Dedifferentiated amniotic fluid mesenchymal stem cell (primary cell): ENCODE measurements at regions not wholly inside any gene's neighbourhood (a gene's known extent, or its start where the extent isn't known, plus 50 kb on each side); places are given as distances from the start of the nearest gene placed in this dataset.
A peak's percentile ranks its signal among the peaks of the same experiment; 100 is the strongest.

Source experiments
- DNase-seq: peaks from one replicate; pipeline ENCODE4 v3.0.0-alpha.2; 2016; ENCODE audit errors: extremely low spot score

DNA sequence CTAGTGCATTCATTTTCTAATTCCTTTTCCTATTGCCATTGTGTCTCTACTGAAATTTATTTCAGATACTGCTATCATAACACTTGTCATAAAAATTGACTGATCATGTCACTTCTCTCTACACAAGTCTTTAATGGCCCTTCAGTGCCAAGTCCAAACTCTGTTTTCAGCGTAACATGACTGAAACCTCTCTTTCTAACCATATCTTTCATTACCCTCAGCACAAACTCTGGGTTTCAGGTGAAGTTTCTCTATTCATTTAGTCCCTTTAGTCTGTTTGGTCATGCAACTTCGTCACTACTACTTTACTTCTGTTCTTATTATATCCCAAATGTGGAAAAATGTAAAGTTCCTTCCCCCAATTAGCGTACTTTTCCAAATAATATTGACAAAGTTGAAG is 234.9 kb downstream of the OGFRL1 start:
- DNase-seq: no peak

DNA sequence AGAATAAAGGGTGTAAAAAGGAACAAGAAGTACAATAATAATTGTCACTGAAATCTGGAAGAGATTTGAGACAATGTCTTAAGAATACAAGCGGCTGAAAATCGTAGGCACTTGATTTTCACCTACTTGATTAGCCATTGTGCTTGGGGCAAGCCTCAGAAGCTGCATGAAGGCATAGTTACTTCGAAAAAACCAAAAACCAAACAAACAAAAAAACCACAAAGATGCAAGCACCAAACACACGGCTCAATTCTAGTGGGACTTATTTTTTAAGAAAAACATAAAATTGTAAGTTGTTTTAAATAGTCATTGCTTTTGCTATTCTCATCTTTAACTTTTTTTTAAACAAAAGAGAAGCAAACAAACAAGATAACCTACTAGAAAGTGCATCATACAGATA is 235.6 kb downstream of the OGFRL1 start:
- no peak for DNase-seq

DNA sequence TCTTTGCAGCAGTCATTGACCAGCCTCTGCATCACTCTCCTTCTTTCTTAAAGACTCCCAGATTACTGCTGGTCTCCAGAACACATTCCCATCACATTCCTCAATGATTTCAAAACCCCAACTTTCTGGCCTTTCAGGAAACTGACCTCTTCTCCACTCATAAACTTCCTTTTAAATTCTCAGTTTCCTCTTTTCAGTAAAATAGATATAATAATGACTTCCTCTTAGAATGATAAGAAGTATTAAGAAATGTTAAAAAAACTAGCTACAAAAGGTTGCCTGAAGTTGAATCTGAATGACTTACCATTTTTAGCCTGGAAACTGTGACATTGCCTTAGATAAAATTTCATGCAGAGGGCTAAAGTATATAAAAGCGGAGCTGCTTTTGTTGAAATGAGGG is 239.3 kb downstream of the OGFRL1 start:
- DNase-seq: no peak

DNA sequence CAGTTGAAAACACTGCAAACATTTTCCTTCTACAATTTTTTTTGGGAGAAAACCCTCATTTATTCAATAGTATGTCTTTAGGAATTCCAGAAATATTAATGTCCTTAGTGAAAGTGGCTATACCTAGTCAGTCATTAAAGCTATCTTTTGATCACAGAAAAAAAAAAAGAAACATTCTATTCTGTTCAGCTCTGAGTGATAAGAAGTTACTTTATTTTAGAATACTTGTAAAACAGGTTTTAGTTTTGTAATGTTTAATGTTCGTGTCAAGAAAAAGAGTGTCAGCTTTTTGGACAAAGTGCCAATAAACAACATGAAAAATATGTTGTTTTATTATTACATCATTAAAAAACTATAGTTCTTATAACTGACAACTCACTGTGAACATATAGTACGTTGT is 240.4 kb downstream of the OGFRL1 start:
- DNase-seq: no peak

DNA sequence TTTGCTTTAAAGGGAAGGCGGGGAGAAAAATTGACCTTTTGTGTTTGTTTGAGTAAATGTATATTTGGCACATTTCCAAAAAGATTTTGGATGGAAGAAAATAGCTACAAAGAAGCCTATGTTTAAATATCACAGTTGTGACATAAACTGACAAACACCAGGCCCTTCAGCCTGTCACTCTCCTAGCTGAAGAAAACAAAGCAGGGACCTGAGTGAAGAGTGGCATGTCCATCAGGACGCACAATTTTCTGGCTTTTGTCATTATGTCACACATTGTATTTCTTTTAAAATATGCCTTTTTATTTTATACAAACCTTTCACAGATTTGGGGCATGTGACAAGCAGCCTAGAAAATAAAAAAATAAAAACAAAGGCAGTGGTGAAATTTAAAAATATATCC is 241.2 kb downstream of the OGFRL1 start:
- DNase-seq: no peak

DNA sequence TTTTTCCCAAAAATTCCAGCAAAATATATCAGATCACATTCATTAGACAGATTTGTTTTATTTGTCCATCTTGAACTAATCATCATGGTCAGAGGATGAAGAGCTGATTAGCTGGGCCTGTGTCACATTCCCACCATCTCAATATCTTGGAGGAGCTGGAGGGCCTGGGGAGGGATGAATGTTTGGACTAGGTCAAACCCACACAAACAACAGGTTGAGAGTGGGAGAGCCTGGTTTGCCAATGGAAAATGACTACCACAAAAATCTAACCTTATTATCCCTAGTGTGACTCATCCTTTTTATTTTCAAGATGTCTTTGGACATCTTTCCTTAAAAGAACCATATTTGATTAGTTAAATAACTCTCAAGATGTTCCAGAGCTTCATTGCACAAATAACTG is 242.4 kb downstream of the OGFRL1 start:
- no peak for DNase-seq

DNA sequence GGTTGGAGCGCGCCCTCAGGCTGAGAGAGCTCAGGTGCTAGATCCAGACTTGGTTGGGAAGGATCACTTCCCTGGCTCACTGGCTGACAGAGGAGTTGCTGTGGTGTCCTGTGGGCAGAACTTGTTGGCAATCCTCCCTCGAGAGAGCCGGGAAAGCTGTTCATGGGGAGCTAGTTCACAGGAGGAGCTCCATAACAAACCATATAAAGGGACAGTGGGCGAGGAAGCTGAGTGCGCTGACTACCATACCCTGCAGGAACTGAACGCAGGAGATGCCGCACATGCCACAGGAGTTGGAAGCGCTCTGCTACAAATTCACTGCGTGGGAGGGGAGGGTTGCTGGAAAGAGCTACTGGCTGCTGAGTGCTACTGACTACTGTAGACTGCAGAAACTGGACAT is 243.2 kb downstream of the OGFRL1 start:
- no peak for DNase-seq

DNA sequence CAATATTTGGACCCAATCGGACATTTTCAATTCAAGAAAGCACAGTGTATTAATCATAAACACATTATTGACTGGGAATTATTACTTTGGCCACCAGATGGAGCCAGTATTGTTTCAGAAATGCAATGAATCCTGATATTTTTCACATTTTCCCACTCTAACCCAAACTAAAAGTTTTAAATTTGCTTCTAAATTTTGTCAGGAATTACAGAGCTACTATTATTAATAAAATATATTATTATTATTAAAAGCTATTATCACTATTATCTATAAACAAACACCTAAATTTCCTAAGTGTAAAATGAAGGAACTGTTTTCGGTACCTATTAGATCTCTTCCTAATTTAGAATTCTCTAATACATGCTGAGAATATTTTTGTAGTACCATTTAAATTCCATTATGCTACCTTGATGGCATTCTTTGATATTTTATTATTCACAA is 245.3 kb downstream of the OGFRL1 start:
- DNase-seq: peak; percentile 35

DNA sequence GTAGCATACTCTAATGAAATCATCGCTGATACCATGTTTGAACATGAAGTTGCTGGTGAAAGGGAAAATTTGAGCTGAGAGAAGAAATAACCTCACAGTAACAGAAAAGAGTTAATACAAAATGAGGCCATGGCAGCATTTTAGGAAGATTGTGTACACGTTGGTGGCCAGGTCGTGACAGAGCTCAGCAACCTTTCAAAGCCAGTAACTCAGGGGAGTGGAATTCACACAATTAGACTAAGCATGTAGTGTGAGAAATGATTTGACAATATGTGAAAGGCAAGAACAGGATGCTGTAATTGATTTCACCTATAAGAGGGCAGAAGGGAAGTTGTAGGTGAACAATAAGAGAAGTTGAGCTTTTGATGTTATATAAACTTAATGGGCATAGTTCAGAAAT is 246.3 kb downstream of the OGFRL1 start:
- DNase-seq: no peak

DNA sequence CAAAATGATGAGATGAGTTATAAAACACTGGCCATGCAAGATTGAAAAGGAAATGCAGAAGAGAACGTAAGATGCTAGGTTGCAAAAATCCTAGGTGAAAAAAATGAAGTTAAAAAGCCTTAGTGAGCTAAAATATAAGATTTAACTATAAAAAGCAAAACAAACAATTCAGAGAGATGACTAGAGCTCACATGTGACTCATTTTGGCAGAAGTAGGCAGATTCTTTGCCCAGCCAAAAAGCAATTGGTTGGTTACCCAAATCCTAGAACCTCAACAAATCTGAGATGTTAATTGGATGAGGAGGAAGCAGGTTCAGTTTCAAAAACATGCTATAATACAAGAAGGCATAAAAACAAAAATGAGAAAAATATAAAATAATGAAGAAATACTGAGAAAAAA is 249.1 kb downstream of the OGFRL1 start:
- DNase-seq: peak; percentile 49

DNA sequence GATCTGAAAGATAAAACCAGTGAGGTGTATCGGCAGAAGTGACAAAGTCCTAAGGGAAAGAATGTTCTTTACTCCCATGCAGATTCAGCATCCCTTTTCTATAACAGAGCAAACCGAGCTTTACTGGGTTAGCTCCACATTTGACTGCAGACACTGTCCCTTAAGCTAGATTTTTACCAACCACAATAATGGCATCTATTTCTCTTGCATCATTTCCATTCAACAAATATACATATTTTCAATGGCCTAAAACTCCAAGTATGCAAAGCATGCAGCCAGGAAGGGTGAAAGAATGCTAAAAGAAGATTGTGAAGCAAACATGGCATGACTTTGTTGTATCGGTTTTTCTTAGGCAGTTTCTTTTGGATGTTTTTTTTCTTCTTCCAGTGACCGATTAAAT is 255.4 kb downstream of the OGFRL1 start:
- DNase-seq: peak; percentile 73

DNA sequence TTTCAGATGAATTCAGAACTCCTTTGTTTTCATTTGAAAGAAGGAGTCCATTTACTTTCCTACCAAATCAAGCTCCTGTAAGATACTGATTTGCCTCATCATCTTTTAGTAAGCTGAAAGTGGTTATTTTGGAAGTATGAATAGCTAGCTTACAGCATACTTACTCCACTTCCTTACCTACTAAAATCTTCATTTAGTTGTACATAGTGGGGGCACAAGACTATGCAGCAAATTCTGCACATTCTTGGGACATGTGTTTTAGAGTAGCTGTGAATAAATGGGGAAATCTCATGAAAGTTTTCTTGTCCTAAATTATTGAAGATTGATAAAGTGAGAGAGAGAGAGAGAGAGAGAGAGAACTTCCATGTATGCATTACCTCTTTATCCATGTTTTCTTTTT is 256.3 kb downstream of the OGFRL1 start:
- no peak for DNase-seq

DNA sequence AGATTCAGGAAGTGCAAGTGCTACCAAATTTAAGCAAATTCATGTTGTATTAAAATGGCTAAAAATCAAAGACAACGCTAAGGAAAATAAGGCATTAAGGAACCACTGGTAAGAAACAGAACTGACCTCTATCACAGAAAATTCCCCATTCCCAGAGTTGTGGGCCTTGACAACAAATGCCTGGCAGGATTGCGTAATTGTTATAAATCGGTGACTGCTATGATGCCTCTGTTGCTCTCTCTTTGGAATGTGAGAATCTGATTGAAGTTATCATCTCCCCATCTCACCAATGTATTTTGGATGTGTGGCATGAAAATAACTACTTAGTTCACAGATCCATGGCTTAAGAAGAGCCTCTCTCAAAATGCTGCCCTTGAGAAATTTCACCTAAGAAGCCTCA is 257.3 kb downstream of the OGFRL1 start:
- no peak for DNase-seq

DNA sequence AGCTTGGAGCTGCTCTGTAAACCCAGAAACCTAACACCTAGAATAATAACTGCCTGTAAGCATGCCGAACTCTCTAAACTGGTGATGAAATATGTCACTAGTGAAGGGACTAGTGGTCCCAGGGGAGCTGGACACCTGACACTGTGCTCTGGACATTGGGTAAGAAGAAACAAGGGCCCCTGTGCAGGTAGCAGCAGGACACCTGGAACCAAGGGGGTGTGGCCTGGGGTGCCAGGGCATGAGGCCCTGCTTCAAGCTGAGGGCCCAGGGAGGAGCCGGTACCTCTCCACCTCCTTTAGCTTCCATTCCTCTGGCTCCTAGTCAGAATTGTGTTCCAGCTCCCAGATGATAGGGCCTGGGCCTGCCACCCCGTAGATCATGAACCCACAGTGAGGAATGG is 263.2 kb downstream of the OGFRL1 start:
- DNase-seq: no peak

DNA sequence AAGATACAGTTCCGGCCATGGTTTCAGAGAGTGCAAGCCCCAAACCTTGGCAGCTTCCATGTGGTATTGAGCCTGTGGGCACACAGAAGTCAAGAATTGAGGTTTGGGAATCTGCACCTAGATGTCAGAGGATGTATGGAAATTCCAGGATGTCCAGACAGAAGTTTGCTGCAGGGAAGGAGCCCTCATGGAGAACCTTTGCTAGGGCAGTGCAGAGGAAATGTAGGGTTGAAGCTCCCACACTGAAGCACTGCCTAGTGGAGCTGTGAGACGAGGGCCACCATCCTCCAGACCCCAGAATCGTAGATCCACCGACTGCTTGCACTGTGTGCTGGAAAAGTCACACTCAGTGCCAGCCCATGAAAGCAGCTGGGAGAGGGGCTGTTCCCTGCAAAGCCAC is 267.5 kb downstream of the OGFRL1 start:
- DNase-seq: no peak

DNA sequence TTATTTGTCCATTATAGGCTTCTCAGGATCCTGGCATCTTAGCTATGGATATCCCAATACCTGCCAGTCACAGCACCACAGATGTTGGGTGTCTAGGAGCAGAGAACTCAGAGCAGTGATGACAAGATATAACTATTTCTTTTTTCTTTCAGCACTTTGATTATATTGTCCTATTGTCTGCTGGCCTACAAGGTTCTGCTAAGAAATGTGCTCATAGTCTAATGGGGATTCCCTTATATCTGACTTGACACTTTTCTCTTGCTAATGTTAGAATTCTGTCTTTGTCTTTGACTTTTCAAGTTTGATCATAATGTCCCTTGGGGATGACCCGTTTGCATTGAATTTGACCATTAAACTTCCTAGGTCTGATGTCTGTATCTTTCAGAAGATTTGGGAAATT is 270.4 kb downstream of the OGFRL1 start:
- no peak for DNase-seq

DNA sequence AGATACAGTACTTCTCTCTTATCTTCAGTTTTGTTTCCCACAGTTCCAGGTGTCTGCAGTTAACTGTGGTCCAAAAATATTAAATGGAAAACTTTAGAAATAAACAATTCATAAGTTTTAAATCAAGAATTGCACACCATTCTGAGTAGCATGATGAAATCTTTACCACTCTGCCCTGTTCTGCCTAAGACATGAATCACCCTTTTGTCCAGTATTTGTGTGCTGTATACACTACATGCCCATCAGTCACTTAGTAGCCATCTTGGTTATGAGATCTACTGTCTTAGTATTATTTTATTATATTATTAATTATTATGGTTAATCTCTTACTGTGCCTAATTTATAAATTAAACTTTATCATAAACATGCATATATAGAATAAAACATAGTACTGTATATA is 279.0 kb downstream of the OGFRL1 start:
- DNase-seq: no peak

DNA sequence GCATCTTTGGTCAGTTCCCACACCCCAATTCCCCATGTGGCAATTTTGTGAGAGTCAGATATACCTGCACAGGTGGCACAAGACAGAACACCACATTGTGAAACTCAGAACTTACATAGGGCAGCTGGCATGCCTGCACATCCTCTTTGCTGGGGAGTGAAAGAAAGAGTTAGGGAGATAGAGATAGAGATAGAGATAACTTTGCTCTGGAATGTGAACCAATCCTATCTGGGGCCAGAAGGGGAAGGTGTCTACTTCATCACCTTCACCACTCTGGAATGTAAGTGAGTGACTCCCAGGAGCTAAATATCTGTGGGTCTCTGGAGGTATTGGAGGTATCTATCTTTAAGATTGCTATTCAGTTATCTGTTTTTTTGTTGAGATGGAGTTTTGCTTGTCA is 289.2 kb downstream of the OGFRL1 start:
- no peak for DNase-seq

DNA sequence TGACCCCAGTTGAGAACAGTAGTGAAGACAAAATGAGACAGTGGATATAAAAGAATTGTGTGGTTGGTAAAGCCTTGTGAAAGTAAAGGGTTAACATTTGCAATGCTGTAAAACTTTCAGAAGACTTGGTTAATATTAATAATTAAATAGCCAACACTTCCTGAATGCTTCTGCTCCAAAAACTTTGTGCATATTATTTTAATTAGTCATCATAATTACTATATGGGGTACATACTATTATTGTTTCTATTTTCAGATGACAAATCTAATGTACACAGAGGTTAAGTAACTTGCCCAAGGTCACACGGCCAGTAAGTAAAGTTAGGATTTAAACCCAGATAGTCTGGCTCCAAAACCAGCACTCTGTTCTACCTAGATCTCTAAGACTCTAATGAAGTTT is 291.3 kb downstream of the OGFRL1 start:
- no peak for DNase-seq

DNA sequence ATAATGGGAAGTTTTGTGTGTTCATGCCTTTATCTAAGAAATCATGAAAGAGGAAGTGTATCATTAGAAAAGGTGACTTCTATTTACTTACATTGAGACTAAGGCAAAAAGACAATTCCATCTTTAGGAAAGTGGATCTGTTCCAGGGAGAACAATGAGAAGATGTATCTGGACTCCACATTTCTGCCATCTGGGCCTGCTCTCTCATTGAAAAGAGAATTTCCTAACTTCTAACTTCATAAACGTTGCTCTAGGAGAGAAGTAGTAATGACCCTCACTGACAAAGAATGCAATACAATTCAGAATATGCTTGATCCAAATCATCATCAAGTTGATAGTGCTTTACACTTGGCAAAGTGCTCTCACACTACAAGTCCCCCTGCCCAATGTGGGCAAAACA is 294.2 kb downstream of the OGFRL1 start:
- no peak for DNase-seq

DNA sequence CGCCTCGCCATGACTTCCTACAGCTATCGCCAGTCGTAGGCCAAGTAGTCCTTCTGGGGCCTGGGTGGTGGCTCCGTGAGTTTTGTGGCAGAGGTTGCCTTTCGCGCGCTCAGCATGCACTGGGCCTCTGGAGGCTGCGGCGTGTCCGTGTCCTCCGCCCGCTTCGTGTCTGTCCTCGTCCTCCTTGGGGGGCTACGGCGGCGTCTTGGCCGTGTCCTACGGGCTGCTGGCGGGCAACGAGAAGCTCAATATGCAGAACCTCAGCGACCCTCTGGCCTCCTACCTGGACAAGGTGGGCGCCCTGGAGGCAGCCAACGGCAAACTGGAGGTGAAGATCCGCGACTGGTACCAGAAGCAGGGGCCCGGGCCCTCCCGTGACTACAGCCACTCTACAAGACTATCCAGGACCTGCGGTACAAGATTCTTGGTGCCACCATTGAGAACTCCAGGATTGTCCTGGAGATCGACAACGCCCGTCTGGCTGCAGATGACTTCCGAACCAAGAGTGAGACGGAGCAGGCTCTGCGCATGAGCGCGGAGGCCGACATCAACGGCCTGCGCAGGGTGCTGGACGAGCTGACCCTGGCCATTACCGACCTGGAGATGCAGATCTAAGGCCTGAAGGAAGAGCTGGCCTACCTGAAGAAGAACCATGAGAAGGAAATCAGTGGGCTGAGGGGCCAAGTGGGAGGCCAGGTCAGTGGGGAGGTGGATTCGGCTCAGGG is 296.3 kb downstream of the OGFRL1 start:
- DNase-seq: no peak

DNA sequence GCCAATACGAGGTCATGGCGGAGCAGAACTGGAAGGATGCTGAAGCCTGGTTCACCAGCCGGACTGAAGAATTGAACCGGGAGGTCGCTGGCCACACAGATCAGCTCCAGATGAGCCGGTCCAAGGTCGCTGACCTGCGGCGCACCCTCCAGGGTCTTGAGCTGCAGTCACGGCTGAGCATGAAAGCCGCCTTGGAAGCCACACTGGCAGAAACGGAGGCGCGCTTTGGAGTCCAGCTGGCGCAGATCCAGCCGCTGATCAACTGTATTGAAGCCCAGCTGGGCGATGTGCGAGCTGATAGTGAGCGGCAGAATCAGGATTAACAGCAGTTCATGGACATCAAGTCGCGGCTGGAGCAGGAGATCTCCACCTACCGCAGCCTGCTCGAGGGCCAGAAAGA is 296.9 kb downstream of the OGFRL1 start:
- DNase-seq: no peak

DNA sequence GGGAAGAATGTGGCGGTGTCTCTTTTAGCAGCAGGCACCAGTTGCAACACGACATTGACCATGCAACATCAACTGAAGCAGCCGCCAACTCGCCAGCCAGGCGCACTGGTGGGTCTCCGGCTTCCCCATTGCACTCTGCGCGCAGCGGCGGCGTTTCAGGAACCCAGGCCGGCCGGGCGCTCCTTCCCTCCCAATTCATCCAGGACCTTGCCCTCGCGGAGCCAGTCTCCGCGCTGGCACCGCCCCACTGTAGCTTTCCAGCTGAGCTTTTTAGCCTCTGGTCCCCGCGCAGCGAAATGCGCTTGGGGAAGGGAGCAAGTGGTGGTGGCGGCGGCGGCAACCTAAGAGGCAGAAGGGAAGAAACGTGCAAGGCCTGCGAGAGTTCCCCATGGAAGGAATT is 297.9 kb upstream of the RIMS1 start:
- no peak for DNase-seq

DNA sequence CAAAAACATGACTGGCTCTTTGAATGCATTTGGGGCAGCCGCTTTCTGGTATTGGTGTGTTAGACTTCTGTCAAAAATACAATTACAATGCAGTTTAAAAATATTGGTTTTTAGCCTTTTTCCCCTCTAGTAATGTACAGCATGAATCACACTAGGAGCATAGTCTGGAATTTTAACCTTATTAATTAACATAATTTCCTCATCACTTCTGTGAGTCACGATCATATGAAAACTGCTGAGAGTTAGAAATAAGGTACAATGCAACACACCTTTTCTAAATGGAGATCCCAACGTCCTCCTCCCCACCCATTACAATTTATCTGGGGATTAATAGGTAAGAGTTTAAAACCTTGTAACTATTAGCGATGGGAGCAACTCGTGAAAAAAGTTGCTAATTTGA is 297.1 kb upstream of the RIMS1 start:
- DNase-seq: no peak
